Activated CD4-positive, alpha-beta T cell treated with anti-CD3 and anti-CD28 coated beads, Interleukin-2, amount 50 U/mL, for 48 hours (primary cell): ENCODE measurements at regions not wholly inside any gene's neighbourhood (a gene's known extent, or its start where the extent isn't known, plus 50 kb on each side); places are given as distances from the start of the nearest gene placed in this dataset.

ENCODE experiments used
- DNase-seq, 2 experiments: peaks; one replicate each; pipeline ENCODE4 v3.0.0-alpha.2; 2020

DNA sequence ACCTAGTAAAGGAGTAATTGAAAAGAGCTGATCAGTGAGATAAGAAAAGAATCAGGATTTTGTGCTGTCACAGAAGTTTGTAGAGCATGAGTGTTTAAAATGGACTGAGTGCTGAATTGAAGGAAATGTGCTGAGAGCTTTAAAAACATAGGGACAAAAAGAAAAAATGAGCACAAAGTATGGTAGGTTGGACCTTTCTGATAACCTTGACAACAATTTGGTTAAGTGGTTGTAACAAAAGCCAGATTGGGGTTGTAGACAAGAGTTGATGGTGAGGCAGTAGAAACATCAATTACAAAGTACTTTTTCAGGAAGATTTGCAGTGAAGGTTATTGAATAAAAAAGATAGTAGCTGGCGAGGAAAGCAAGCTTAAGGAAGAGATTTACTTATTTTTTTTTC lies 674.7 kb upstream of the KIF2B start:
- no peak for DNase-seq

DNA sequence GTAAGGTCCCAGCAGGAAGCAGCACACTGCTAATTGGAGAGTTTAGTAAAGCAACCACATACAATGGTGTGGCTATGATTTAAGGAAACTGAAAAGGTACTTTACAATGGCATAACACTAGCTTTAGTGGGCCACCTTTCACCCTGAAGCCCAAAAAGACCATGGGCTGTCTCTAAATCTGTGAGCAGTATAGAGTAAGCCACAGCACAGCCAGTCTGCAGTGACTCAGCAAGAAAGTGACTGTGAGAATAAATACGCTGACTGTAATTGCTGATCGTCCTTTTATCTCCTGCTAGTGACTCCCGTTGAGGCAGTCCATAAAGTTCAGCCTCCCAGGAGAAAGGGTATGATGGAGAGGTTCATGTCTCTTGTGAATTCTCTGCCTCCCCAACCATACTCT lies 679.8 kb upstream of the KIF2B start:
- DNase-seq = no peak

DNA sequence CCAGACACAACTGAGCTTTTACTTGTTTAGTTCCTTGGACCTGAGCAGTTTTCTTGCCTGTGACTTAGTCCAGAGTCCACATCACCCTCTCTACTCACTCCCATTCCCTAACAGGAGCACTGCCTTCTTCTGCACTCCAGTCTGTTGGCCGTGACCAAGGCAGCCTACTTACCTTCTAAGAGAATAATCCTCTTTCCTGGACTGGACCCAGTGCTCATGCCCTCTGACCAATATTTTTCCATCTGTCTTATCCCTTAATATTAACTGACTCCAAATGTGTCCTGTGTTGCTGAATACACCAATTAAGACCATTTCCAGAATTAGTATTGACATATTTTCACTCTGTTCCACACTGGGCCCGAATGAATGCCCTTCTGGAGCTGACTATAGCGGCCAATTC lies 681.0 kb upstream of the KIF2B start:
- DNase-seq = no peak

DNA sequence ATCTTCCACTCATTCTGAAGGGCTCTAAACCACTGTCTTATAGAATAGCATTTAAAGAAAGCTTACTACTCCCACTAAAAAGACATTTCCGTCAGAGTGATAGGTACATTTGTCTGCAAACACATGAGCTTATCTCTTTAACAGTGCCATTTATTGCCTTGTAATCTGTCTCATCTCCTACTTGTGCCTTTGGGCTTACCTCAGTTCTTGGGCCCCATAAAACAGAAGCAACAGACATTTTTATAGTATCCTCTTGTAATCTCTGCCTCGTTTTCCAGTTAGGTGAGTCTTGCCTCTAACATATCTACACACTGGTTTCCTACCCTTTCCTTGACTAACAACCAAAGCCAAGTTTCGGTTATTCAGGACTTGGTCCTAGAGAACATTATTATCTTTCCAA lies 681.4 kb upstream of the KIF2B start:
- DNase-seq = no peak

DNA sequence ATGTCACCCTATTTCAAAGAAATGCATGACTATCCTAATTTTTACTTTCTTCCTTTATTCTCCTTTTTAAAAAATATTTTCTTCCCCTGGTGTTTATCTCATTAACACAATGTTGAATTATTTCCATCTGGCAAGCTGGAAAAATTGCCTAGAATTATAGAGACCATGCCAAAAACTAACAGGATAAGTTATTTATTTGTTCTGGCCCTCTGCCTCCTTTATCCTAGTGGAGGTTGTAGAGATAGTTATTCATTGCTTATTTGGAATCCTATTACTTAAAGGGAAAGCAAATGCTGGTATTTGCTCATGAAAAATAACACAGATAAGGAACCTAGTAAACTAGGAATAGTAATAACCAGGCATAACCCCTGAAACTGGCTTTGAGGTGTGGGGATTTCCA lies 684.9 kb upstream of the KIF2B start:
- DNase-seq = no peak

DNA sequence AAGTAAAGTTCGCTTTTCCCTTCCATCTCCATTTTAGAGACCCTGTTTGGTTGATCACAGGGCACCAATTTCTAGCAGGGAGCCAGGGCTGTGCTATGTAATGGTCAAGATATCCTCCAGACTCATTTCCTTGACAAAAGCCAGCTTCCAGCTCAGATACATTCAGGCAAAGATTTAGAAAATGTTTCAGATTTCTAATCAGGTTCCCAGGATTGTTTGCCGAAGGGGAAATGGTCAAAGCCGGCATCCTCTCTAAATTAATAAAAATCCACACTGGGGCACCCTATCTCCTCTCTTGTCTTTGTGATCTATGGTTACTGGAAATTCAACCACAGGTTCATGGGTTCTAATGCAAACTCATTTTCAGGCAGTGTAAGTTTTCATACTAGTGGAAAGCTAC lies 686.8 kb upstream of the KIF2B start:
- no peak for DNase-seq

DNA sequence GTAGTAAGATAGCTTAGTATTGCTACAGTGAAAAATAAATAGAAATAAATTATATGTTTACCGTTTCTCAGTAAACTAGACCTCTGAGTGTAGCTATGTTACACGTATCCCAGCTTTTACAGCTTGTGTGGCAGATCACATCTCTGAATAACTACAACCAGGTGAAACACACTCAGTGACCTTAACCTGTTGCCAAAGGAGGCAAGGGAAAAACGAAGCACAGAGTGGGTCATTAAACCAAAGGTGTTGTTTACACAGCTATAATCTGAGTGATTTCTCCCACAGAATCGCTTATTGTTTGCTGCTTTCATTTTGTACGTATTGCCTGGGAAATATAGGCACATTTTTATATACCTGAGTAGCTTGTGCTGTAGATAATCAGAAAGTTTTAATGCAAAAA lies 688.2 kb upstream of the KIF2B start:
- no peak for DNase-seq

DNA sequence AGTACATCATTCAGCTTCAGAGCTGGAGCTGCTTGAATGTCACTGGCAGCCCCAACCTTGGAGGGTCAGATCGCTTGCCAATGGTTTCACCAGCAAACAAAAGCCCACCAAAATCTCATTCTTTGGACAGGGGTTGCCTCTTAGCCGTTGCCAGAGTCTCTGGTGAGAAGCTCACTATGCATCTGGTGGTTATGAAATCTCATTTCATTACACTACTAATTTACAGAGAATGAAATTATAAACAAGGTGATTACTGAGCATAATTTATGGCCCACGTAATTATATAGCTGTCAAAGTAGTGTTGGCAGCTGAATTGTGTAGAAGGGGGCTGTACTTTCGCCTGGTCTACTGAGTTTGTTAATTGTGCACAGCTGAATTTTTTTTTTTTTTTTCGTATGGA lies 688.9 kb upstream of the KIF2B start:
- no peak for DNase-seq

DNA sequence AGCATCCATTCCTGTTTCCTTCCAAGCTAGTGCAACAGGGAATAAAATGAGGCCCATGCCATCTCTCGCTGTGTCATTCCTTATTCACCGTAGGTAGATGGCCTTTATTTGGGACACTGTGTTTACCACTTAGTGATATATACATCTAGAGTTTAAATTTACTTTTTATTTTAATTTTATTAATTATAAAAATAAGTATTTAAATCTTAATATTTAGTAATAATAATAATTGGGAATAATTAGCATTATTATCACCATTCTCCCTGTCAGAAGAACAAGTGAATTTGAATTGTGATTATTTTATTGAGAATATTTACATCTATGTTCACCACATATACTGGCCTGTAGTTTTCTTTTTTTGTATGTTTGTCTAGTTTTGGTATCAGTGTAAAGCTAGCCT lies 692.9 kb upstream of the KIF2B start:
- DNase-seq = no peak

DNA sequence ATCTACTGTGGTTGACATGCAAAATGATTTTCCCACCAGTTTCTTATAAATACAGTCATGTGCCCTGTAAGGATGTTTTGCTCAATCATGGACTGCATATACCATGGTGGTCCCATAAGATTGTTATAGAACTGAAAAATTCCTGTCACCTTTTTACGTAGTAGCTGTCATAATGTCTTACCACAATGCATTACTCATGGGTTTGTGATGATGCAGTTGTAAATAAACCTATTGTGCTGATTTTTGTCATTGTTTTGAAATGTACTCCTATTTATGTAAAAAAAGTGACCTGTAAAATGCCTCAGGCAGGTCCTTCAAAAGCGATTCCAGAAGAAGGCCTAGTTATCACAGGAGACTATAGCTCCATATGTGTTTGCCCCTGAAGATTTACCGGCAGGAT lies 695.4 kb upstream of the KIF2B start:
- no peak for DNase-seq

DNA sequence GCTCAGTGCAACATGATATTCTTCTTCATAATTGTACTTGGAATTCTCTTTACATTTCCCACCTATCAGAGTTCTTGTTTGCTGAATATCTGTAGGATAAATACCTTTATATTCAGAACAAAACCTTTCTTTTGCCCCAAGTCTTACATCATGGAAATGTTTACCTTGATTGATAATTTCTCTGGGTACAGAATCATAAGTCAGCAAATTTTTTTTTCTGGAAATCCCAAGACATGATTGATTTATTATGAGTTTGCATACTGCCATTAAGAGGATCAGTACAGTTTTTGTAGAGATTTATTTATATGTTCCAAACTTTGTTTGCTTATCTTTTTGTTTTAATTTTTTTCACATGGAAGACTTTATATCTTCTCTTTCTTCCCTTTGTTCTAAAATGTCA lies 699.8 kb upstream of the KIF2B start:
- DNase-seq = no peak

DNA sequence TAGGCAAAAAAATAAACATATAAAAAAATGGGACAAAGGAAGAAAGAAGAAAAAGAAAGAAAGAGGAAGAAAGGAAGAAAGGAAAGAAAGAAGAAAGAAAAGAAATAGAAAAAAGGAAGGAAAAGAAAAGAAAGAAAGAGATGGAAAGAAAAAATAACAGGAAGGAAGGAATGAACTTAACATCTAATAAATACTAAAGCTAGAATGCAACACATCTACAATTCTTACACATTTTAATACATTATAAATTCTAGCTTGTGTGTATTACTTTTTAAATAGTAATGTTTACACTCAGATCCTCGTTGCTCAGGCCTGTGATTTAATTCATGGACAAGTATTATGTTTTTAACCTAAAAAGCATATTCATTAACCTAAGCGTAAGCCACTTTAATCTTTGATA lies 703.0 kb upstream of the KIF2B start:
- DNase-seq = no peak

DNA sequence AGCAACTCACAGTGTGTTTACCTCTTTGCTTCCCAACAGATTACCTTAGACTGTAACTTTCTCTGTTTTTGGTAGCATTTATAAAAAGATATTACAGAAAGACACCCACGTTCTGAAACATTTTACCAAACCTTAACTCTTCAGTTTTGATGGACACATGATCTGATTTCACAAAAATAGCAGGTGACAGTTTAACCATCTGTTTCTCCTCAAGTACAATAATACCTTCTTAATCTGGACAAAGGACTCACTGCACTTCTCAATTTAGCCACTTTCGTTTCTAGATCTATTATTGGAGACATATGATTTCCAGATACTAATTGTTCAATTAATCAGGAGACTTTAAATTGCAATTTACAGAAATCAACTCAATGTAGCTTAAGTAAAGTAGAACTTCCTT lies 703.8 kb upstream of the KIF2B start:
- no peak for DNase-seq

DNA sequence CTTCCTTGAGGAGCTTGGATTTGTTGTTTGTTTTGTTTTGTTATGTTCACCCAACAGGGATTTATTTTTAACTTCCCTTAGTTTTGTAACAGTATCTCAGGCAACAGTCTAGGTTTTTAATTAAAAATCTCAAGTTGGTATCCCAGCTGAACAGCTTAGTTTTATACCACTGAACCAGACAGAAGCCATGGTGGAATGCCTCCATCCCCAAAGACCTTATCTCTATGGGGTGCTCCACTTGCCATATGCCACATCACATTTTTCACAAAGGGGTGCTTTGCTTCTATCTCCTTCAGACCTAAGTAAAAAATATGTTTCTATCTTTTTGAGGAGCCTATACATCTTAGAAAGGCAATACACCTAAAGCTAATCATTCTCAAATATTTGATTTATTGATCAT lies 715.8 kb upstream of the KIF2B start:
- DNase-seq = no peak

DNA sequence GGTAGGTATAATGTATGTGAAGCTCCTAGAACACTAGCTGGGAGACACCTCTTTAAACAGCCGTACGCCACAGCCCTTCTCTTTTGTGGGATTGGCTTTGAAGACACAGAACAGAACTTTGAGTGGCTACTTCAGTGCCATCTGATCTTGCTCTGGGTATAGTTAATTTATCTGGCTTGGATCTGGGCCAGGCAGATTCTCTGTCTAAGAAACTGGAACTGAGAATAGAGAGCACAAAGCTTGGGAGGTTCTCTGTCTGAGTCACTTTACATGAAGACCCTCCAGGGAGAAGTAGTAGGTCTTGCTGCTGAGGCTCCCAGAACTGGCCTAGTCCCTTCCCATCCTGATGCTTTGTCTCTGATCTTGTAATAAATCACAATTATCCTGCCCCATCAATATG lies 721.0 kb upstream of the KIF2B start:
- DNase-seq = no peak

DNA sequence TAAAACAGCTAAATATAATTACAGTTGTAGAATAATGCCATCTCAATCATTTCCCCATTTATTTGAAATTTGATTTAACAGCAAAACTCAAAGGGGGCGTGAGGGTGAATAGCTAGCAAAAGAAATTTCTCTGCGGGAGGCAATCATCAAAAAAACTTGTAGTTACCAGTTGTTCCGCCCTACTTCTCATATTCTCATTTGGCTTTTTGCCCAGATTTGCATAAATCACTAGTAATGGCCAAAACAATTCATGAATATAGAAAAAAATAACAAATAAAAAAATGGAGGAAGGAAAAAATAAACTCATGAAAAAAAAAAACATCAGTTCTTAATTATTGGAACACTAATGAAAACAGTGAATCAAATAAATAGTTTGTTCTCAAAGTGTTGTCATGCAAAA lies 722.6 kb upstream of the KIF2B start:
- DNase-seq = no peak

DNA sequence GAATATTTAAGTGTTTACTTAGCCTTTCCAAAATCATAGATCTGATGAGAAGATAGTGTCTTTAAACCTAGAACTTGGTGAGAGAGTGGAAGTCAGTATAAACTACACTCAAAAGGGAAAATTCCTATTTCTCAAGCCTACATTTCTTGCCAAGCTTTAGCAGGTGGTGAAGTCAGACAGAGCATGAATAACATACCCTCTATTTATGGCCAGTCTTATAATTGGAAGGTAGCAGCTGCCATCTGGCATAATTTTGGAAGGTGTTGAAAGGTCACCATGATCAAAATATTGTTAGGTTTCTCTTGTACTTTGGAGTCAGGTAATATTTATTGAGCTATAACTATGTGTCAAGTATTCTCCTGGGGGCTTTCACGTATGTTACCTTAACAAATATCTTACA lies 729.3 kb upstream of the KIF2B start:
- DNase-seq = no peak

DNA sequence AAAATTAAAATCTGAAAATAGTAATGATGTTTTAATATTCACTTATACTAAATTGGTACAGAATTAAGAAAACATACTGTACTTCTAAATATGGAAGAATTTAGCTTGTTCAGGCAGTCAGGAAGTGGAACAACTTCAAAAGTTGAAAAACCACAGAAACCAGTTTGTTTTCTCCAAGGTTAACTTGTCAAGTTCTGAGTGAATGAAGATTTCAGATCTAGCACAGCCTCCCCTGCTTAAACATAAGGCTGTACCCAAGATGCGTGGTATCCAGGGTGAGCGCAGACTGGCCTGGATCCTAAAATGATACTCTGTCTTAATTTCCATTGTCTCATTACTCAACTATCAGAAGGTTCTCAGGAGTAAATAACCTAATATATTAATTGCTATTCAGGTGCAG lies 730.7 kb upstream of the KIF2B start:
- DNase-seq = no peak

DNA sequence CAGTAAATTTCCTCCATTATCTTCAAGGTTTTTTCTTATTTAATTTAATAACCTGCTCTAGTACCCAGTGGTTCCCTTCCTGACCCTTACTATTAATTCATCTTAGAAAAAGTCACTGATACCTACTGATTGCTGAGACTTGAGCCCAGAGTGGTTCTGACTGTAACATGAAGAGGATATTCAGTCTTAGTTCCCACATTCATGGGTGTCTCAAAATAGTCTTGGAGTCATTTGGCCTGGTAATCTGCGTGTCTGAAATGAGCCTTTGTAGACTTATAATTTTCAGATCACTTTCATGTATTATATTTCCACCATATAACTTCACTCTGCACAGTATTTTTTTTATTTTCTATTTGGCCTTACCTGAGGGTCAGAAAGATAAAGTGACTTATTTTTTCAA lies 732.0 kb upstream of the KIF2B start:
- no peak for DNase-seq

DNA sequence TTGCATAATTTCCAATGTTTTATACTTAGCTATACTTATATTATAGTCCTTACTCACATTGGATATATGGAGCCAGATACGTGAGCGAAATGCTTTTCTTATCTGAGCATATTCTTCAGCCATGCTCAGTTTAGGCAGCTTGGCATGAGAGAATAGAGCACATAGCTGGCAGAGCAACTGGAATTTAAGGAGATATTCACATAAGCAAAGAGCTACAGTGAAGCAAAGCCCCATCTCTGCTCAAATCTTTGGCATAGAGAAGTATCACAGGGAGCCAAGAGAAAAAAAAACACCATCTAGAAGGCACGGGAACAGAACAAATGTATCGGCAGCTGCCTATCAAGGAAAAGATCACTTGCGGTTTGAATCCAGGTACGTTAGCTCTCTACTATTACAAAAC lies 734.2 kb upstream of the KIF2B start:
- DNase-seq = no peak

DNA sequence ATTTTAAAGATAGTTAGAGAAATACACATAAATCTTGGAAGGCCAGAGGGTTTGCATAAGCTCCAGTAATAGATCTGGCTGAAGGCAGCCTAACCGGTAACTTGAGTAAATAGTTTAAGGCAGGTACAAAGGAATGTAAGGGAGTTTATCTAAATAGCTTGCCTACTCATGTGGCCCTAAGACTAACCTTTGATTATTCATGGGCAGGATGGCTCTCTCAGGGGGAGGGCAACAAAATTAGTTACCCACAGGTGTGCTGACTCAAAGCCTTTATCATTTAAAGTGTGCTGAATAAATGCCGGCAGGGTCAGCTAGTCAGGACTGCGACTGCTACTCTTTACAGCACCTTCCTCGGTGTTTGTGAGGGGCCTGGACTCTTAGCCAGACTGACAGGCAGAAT lies 761.3 kb upstream of the KIF2B start:
- DNase-seq = no peak

DNA sequence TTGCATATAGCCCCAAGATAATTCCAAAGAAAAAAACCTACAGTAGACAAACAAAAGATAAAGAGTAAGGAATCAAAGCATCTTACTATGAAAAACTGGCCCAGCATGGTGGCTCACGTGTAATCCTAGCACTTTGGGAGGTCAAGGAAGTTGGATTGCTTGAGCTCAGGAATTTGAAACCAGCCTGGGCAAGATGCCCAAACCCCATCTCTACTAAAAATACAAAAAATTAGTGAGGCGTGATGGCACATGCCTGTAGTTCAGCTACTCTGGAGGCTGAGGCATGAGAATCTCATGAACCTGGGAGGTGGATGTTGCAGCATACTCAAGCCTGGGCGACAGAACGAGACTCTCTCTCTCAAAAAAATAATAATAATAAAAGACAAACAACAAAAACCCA lies 764.7 kb upstream of the KIF2B start:
- no peak for DNase-seq

DNA sequence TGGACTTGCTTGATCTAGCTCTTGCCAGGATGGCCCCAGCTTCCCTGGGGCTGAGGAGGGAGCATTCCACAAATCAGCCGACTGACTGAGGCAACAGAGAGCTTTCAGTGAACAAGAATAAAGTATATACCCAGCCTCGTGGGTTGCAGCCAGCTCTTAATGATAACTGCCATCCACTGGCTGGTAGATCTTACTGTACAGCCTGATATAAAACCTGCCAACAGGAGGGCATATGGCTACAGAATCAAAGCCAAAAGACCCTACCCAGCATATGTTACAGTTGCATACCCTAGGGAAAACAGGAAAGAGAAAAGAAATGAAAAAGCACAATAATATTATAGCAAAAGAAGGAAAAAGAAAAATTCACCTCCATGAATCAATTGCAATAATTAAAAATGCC lies 775.9 kb upstream of the KIF2B start:
- no peak for DNase-seq

DNA sequence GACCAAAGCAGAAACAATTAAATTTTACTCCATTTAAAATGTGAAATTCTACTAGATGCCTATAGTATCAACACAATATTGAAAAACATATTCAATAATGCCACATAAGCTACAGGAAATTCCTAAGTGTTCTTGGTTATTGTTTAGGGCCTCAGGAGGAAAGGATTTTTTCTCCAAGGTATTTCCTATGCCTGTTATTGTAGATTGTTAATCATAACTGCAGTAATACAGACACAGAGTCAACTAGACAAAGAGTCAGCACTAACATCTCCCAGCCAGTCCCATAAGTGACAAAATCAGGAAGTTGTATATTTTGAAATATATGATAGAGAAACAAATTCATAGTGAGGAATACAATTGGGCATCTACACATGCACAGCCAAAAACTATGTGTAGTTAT lies 782.7 kb upstream of the KIF2B start:
- no peak for DNase-seq

DNA sequence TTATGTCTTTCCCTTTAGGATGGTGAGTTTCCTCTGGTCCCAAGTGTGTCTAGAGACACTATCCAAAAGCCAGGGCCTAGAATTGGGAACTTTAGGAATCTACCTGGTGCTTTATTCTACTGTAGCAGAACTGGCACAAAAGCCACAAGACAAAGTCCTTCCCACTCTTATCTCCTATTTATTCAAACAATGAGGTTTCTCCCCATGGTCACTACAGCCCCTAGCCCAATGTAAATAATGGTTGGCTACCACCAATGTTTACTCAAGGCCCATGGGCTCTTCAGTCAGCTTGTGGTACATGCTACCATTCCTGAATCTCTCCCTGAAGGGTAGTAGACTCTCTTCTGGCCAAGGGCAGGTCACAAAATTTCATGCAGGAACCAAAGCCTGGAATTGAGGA lies 789.4 kb upstream of the KIF2B start:
- no peak for DNase-seq

DNA sequence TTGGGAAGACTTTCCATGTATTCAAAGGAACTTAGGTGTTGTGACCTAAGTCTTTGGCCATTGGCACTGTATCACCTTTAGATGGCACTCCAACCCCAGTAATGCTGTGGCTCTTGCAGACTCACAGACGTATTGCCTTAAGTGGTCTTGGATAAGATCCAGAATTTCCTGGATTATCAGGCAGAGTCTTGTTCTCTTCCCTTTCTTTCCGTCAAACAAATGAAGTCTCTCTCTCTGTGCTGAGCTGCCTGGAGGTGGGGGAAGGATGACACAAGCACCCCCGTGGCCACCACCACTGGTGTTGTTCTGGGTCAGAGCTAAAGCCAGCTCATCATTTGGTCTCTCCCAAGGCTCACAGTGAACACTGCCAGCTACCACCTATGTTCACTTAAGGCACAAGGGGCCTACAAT lies 789.9 kb upstream of the KIF2B start:
- DNase-seq = no peak

DNA sequence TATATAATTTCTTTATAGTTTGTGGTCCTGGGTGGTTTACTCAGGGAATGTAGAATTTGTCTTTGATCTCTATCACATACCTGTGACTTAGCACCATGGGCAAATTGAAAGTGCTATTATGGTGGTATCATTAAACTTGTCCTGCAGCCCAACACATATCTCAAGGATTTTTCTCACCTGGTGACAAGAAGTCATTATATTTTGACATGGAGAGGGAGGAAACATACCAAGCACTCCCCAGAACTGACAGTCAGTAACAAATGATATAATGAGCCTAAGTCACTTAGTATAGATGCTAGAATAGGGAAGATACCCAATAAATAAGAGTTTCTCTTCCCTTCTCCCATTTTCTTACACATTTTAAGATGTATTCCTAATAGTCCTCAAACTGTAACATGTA lies 805.5 kb upstream of the KIF2B start:
- no peak for DNase-seq
